Liver (tissue), 8 donors: ENCODE measurements at regions not wholly inside any gene's neighbourhood (a gene's known extent, or its start where the extent isn't known, plus 50 kb on each side); places are given as distances from the start of the nearest gene placed in this dataset.

ENCODE experiments used
- DNase-seq: peaks from one replicate; pipeline ENCODE4 v3.0.0-alpha.2; 2017; ENCODE audit warnings: low spot score
- H3K27ac ChIP-seq, 2 donors: one replicate each; pipeline ENCODE4 v1.7.0; 2013; ENCODE audit warnings: inconsistent platforms in 2 of 2, low read length in 2 of 2, control low read depth in 1 of 2, low read depth in 1 of 2, mild to moderate bottlenecking in 1 of 2
- H3K27me3 ChIP-seq, 4 donors: one replicate each; pipeline versions ENCODE4 v1.6.1 to v1.7.0; 2013; ENCODE audit warnings: low read length in 3 of 4, inconsistent platforms in 1 of 4, mild to moderate bottlenecking in 1 of 4, moderate library complexity in 1 of 4; ENCODE audit not compliant: control insufficient read depth in 4 of 4, insufficient read depth in 4 of 4
- H3K36me3 ChIP-seq, 4 donors: one replicate each; pipeline versions ENCODE4 v1.6.1 to v1.7.0; 2013; ENCODE audit warnings: low read length in 3 of 4, mild to moderate bottlenecking in 3 of 4, low read depth in 1 of 4, moderate library complexity in 1 of 4; ENCODE audit not compliant: control insufficient read depth in 4 of 4, insufficient read depth in 3 of 4
- H3K4me1 ChIP-seq, 4 donors: one replicate each; pipeline versions ENCODE4 v1.6.1 to v1.7.0; 2013; ENCODE audit warnings: low read length in 3 of 4, mild to moderate bottlenecking in 3 of 4, moderate library complexity in 1 of 4; ENCODE audit not compliant: control insufficient read depth in 4 of 4, insufficient read depth in 4 of 4
- H3K4me3 ChIP-seq, 3 donors: one replicate each; pipeline versions ENCODE4 v1.6.1 to v1.7.0; 2013; ENCODE audit warnings: low read length in 3 of 3, control low read depth in 1 of 3, low read depth in 1 of 3, mild to moderate bottlenecking in 1 of 3
- H3K9ac ChIP-seq, 2 donors: one replicate each; pipeline ENCODE4 v1.7.0; 2013; ENCODE audit warnings: low read length in 2 of 2, mild to moderate bottlenecking in 2 of 2, moderate library complexity in 2 of 2, control low read depth in 1 of 2, low read depth in 1 of 2
- H3K9me3 ChIP-seq, 4 donors: one replicate each; pipeline versions ENCODE4 v1.6.1 to v1.7.0; 2013; ENCODE audit warnings: low read length in 3 of 4; ENCODE audit not compliant: control insufficient read depth in 4 of 4
- FOXA1 ChIP-seq: IDR thresholded peaks from 2 replicates; pipeline ENCODE4 v1.6.1; 2016; ENCODE audit warnings: antibody characterized with exemption
- GABPA ChIP-seq, 2 donors: IDR thresholded peaks in 1 of 2; conservative IDR thresholded peaks in 1 of 2; 2 replicates each; pipeline ENCODE4 v1.6.1; 2016; ENCODE audit warnings: antibody characterized with exemption in 2 of 2, mild to moderate bottlenecking in 1 of 2, moderate library complexity in 1 of 2
- HNF4A ChIP-seq, 2 donors: conservative IDR thresholded peaks; 2 replicates each; pipeline ENCODE4 v1.6.1; 2016; ENCODE audit warnings: antibody characterized with exemption in 2 of 2, mild to moderate bottlenecking in 2 of 2
- HNF4G ChIP-seq: IDR thresholded peaks from 2 replicates; pipeline ENCODE4 v1.6.1; 2016; ENCODE audit warnings: antibody characterized with exemption
- JUND ChIP-seq, 2 donors: IDR thresholded peaks; 2 replicates each; pipeline ENCODE4 v1.6.1; 2016; ENCODE audit warnings: antibody characterized with exemption in 2 of 2
- RAD21 ChIP-seq, 2 donors: IDR thresholded peaks; 2 replicates each; pipeline ENCODE4 v1.6.1; 2016; ENCODE audit warnings: antibody characterized with exemption in 2 of 2, mild to moderate bottlenecking in 2 of 2
- RXRA ChIP-seq, 2 donors: IDR thresholded peaks; 2 replicates each; pipeline ENCODE4 v1.6.1; 2017 to 2018; ENCODE audit warnings: antibody characterized with exemption in 2 of 2, mild to moderate bottlenecking in 1 of 2
- SP1 ChIP-seq: IDR thresholded peaks from 2 replicates; pipeline ENCODE4 v1.6.1; 2018; ENCODE audit warnings: antibody characterized with exemption, mild to moderate bottlenecking
- TAF1 ChIP-seq: conservative IDR thresholded peaks from 2 replicates; pipeline ENCODE4 v1.6.1; 2016; ENCODE audit warnings: antibody characterized with exemption, mild to moderate bottlenecking
- WGBS: extraction: QIAGEN DNeasy Blood & Tissue Kit; methylation state at CpG from one replicate; pipeline ENCODE4 v1.1.7; 2013; 5-methylcytosine and 5-hydroxymethylcytosine counted together
- TF ChIP-seq, protein P1 (sequence below): IDR thresholded peaks from 2 replicates; pipeline ENCODE4 v1.6.1; 2016; ENCODE audit warnings: antibody characterized with exemption, mild to moderate bottlenecking
- TF ChIP-seq, protein P2 (sequence below): IDR thresholded peaks from 2 replicates; pipeline ENCODE4 v1.6.1; 2016; ENCODE audit warnings: antibody characterized with exemption
- TF ChIP-seq, protein P3 (sequence below): fragments of 150-350 bp; IDR thresholded peaks from 2 replicates; pipeline ENCODE4 v1.5.1; 2017; ENCODE audit warnings: improper control_type of control experiment, low read depth, low read length; ENCODE audit not compliant: missing input control
- TF ChIP-seq, protein P4 (sequence below): IDR thresholded peaks from 2 replicates; pipeline ENCODE4 v1.6.1; 2016; ENCODE audit warnings: antibody characterized with exemption
- donor health status: healthy.
- donor health status: healthy.
- donor health status: healthy.
- donor health status: healthy.
- donor health status: healthy.

DNA sequence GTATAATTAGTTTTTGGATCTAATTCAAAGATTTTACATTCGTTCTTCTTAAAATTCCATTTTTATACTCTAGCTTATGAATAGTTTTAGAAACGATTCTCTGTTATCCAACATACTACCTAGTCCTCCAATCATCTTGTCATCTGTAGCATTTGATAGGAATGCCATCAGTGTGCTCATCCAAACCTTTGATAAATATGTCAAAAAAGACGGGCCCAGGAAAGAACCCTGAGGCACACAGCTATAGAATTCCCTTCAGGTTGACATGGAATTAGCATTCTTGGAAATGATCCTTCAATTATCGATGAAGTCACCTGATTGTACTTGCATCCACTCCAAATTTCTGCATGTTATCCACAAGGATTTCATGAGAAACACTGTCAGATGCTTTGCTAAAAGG lies 64.8 kb upstream of the EFNA5 start (continued):
- TF ChIP-seq, protein P1, sequence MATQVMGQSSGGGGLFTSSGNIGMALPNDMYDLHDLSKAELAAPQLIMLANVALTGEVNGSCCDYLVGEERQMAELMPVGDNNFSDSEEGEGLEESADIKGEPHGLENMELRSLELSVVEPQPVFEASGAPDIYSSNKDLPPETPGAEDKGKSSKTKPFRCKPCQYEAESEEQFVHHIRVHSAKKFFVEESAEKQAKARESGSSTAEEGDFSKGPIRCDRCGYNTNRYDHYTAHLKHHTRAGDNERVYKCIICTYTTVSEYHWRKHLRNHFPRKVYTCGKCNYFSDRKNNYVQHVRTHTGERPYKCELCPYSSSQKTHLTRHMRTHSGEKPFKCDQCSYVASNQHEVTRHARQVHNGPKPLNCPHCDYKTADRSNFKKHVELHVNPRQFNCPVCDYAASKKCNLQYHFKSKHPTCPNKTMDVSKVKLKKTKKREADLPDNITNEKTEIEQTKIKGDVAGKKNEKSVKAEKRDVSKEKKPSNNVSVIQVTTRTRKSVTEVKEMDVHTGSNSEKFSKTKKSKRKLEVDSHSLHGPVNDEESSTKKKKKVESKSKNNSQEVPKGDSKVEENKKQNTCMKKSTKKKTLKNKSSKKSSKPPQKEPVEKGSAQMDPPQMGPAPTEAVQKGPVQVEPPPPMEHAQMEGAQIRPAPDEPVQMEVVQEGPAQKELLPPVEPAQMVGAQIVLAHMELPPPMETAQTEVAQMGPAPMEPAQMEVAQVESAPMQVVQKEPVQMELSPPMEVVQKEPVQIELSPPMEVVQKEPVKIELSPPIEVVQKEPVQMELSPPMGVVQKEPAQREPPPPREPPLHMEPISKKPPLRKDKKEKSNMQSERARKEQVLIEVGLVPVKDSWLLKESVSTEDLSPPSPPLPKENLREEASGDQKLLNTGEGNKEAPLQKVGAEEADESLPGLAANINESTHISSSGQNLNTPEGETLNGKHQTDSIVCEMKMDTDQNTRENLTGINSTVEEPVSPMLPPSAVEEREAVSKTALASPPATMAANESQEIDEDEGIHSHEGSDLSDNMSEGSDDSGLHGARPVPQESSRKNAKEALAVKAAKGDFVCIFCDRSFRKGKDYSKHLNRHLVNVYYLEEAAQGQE: no peak
- TF ChIP-seq HNF4G (no peak), FOXA1 (no peak), RAD21 (IDR thresholded peaks at IDR 0.05) (no peak), HNF4A (conservative IDR thresholded peaks at IDR 0.05) (no peak)
- TF ChIP-seq, protein P2, sequence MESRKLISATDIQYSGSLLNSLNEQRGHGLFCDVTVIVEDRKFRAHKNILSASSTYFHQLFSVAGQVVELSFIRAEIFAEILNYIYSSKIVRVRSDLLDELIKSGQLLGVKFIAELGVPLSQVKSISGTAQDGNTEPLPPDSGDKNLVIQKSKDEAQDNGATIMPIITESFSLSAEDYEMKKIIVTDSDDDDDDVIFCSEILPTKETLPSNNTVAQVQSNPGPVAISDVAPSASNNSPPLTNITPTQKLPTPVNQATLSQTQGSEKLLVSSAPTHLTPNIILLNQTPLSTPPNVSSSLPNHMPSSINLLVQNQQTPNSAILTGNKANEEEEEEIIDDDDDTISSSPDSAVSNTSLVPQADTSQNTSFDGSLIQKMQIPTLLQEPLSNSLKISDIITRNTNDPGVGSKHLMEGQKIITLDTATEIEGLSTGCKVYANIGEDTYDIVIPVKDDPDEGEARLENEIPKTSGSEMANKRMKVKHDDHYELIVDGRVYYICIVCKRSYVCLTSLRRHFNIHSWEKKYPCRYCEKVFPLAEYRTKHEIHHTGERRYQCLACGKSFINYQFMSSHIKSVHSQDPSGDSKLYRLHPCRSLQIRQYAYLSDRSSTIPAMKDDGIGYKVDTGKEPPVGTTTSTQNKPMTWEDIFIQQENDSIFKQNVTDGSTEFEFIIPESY: no peak
- TF ChIP-seq, protein P3, sequence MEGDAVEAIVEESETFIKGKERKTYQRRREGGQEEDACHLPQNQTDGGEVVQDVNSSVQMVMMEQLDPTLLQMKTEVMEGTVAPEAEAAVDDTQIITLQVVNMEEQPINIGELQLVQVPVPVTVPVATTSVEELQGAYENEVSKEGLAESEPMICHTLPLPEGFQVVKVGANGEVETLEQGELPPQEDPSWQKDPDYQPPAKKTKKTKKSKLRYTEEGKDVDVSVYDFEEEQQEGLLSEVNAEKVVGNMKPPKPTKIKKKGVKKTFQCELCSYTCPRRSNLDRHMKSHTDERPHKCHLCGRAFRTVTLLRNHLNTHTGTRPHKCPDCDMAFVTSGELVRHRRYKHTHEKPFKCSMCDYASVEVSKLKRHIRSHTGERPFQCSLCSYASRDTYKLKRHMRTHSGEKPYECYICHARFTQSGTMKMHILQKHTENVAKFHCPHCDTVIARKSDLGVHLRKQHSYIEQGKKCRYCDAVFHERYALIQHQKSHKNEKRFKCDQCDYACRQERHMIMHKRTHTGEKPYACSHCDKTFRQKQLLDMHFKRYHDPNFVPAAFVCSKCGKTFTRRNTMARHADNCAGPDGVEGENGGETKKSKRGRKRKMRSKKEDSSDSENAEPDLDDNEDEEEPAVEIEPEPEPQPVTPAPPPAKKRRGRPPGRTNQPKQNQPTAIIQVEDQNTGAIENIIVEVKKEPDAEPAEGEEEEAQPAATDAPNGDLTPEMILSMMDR: no peak

DNA sequence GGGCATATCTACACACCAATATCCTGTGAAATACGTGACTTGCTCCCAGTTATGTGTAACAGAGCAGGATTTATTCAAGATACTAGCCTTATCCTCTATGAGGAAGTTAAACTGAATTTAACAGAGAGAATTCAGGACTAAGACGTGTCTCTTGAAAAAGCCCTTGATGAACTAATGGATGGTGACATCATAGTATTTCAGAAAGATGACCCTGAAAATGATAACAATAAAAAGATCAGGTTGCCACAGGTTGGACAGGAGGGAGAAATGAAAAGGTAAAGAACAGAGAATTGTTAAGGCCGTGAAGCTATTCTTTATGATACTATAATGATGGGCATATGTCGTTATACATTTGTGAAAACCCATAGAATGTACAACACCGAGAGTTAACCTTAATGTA lies 56.2 kb upstream of the EFNA5 start:
- Histone ChIP-seq H3K9ac (no peak overlapping the region), H3K9me3 (no peaks in the 10 kb centered on the region), H3K4me3 (no peak overlapping the region), H3K36me3 (no peaks in the 10 kb centered on the region), H3K27me3 (no peaks in the 10 kb centered on the region), H3K27ac (no peak overlapping the region), H3K4me1 (no peaks in the 10 kb centered on the region)
- WGBS: 86% methylated on average over 5 of the region's 5 CpGs
- TF ChIP-seq FOXA1: no peak
- no peak for TF ChIP-seq RXRA (IDR thresholded peaks at IDR 0.05)
- no peak for TF ChIP-seq JUND (IDR thresholded peaks at IDR 0.05)
- TF ChIP-seq, protein P1: no peak
- TF ChIP-seq, protein P4, sequence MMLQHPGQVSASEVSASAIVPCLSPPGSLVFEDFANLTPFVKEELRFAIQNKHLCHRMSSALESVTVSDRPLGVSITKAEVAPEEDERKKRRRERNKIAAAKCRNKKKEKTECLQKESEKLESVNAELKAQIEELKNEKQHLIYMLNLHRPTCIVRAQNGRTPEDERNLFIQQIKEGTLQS: no peak
- TF ChIP-seq, protein P3: no peak
- TF ChIP-seq, protein P2: no peak
- TF ChIP-seq SP1: no peak
- no peak for TF ChIP-seq GABPA (IDR thresholded peaks at IDR 0.05 in 1 of 2, conservative IDR thresholded peaks at IDR 0.05 in 1 of 2)
- no peak for TF ChIP-seq TAF1
- DNase-seq: no peak
